Uterus (tissue), 2 donors: ENCODE measurements at regions not wholly inside any gene's neighbourhood (a gene's known extent, or its start where the extent isn't known, plus 50 kb on each side); places are given as distances from the start of the nearest gene placed in this dataset.

ENCODE experiments used
- CTCF ChIP-seq, 4 experiments: fragments of 200-600 bp in 2 of 4; fragments of 450-650 bp in 2 of 4; sonication (generic) in 2 of 4; IDR thresholded peaks; one replicate each; pipeline ENCODE4 v1.5.1; 2016 to 2019; ENCODE audit warnings: antibody characterized with exemption in 4 of 4, mild to moderate bottlenecking in 2 of 4, moderate library complexity in 1 of 4
- POLR2A ChIP-seq, 2 donors: fragments of 450-650 bp; IDR thresholded peaks; one replicate each; pipeline ENCODE4 v1.6.1; 2016; ENCODE audit warnings: antibody characterized with exemption in 2 of 2, mild to moderate bottlenecking in 1 of 2, moderate library complexity in 1 of 2

DNA sequence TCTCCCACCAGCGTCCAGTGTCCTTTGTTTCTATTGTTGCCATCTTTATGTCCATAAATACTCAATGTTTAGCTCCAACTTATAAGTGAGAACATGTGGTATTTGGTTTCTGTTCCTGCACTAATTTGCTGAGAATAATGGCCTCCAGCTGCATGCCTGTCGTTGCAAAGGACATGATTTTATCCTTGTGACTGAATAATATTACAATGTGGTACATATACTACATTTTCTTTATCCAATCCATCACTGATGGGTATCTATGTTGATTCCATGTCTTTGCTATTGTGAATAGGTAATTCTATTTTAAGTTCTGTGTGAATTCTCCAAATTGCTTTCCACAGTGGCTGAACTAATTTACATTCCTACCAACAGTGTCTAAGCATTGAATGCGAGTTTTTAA is 578.6 kb upstream of the CA10 start:
- TF ChIP-seq CTCF (IDR thresholded peaks at IDR 0.05) (no peak), POLR2A (IDR thresholded peaks at IDR 0.05) (no peak)
